HT1080 (cell line): ENCODE measurements at regions not wholly inside any gene's neighbourhood (a gene's known extent, or its start where the extent isn't known, plus 50 kb on each side); places are given as distances from the start of the nearest gene placed in this dataset.

Experiments
- DNase-seq: peaks from one replicate; pipeline ENCODE4 v3.0.0-alpha.2; 2015; ENCODE audit warnings: low read depth

GRCh38 chr2:34349527-34349926, 750.4 kb upstream of the FAM98A start:
- DNase-seq: no peak

GRCh38 chr2:34345030-34345429, 745.9 kb upstream of the FAM98A start:
- no peak for DNase-seq

GRCh38 chr2:34340307-34340706, 741.2 kb upstream of the FAM98A start:
- no peak for DNase-seq

GRCh38 chr2:34337735-34338134, 738.6 kb upstream of the FAM98A start:
- DNase-seq: peak; percentile 15

- DNase-seq: no peak
Measured at GRCh38 chr2:34332813-34333212, 733.7 kb upstream of the FAM98A start.

- DNase-seq: no peak
Measured at GRCh38 chr2:34320056-34320455, 721.0 kb upstream of the FAM98A start.

- no peak for DNase-seq
Measured at GRCh38 chr2:34317797-34318196, 718.7 kb upstream of the FAM98A start.

- DNase-seq: no peak
Measured at GRCh38 chr2:34316788-34317187, 717.7 kb upstream of the FAM98A start.

- DNase-seq: no peak
Measured at GRCh38 chr2:34311816-34312215, 712.7 kb upstream of the FAM98A start.

- no peak for DNase-seq
Measured at GRCh38 chr2:34308140-34308539, 709.0 kb upstream of the FAM98A start.

GRCh38 chr2:34307636-34308035, 708.5 kb upstream of the FAM98A start:
- no peak for DNase-seq

- no peak for DNase-seq
Measured at GRCh38 chr2:34306745-34307144, 707.6 kb upstream of the FAM98A start.

GRCh38 chr2:34305587-34305986, 706.5 kb upstream of the FAM98A start:
- DNase-seq: no peak

GRCh38 chr2:34294961-34295360, 695.9 kb upstream of the FAM98A start:
- no peak for DNase-seq

GRCh38 chr2:34291076-34291475, 692.0 kb upstream of the FAM98A start:
- no peak for DNase-seq

- DNase-seq: peak; percentile 8
Measured at GRCh38 chr2:34288016-34288415, 688.9 kb upstream of the FAM98A start.

GRCh38 chr2:34280606-34281005, 681.5 kb upstream of the FAM98A start:
- DNase-seq: no peak

- DNase-seq: no peak
Measured at GRCh38 chr2:34266908-34267697, 668.0 kb upstream of the FAM98A start.

GRCh38 chr2:34261701-34262100, 662.6 kb upstream of the FAM98A start:
- DNase-seq: peak; percentile 24

GRCh38 chr2:34254272-34254878, 655.3 kb upstream of the FAM98A start:
- DNase-seq: no peak

GRCh38 chr2:34252111-34252510, 653.0 kb upstream of the FAM98A start:
- DNase-seq: no peak

GRCh38 chr2:34251578-34251977, 652.5 kb upstream of the FAM98A start:
- DNase-seq: no peak

GRCh38 chr2:34244195-34244594, 645.1 kb upstream of the FAM98A start:
- no peak for DNase-seq
